Brain pericyte (primary cell): ENCODE measurements at regions not wholly inside any gene's neighbourhood (a gene's known extent, or its start where the extent isn't known, plus 50 kb on each side); places are given as distances from the start of the nearest gene placed in this dataset.
A peak's percentile ranks its signal among the peaks of the same experiment; 100 is the strongest.
"Not testable (repeated sequence)": the region's sequence is repeated elsewhere in the genome, so short reads cannot be mapped to it uniquely, and the experiment has no call there.

Experiments used
- DNase-seq: peaks from one replicate; pipeline ENCODE4 v3.0.0-alpha.2; 2012; ENCODE audit warnings: low read depth, low spot score

DNA sequence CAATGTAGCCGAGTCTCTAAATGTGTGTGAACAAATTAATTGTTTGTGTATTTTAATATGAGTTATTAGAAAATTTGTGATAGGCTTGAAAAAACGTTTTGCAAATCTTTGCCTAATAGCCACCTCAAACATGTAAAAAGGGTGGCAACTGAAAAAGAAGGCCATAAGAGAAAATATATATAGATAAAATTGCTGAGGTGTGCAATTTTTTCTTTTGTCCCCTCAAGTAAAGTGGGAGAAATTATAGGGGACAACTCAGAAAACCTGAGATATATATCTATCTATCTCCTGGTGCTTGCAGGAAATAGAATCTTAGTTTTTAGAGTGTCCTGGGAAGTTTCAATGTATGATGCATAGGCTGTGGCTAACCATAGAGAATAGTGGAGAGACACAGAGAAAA lies 201.4 kb upstream of the LRP1B start:
- DNase-seq = no peak

DNA sequence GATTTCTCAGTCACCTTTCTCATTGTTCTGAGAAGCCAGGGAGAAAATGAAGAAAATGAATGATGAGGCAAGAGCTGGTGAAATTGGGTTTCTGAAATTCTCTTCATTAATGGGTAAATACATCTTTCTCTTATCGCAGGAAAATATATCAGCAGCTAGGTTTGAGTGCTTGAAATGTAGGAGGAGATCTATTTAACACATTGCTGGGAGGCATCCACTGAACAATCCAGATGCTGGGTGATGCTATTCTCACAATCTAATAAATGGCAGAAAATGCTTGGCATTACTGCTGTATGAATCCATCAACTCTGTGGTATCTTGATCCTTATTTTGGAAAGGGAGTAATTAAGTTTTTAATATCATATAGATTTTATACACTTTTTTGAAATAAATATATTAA lies 199.6 kb upstream of the LRP1B start:
- DNase-seq = no peak

DNA sequence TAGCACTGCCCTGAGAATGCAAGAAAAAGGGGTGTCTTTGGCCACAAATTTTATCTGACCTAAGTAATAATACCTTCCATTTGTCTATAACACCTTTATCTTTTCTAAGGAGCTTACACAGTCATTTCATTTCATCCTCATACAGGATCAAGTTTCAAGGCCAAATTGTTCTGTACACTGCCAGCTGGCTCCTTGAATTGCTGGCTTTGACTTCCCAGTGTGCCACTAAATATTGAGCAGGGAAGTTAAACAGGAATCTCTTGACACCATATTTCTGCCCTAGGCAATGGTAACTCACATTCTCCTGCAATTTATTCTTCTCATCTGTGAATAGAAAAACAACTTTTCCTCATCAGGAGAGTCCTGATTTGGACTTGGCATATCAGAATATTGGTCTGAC lies 195.1 kb upstream of the LRP1B start:
- no peak for DNase-seq

DNA sequence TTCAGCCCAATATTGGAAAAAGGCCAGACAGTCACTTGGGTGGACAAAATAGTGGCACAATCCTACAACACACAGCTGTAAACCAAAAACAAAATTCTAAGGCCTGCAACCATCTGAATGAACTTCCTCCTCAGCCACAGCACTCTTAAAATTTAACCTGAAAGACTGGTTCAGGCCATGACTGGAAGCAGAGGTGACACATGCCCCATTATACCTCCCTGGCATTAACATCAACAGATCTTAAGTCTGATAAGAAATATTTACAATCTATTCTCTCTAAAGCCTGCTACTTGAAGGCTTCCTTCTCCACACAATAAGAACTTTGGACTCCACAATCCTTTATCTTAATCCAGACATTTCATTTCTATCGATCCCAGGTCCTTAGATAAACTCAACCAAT lies 192.4 kb upstream of the LRP1B start:
- DNase-seq = no peak

DNA sequence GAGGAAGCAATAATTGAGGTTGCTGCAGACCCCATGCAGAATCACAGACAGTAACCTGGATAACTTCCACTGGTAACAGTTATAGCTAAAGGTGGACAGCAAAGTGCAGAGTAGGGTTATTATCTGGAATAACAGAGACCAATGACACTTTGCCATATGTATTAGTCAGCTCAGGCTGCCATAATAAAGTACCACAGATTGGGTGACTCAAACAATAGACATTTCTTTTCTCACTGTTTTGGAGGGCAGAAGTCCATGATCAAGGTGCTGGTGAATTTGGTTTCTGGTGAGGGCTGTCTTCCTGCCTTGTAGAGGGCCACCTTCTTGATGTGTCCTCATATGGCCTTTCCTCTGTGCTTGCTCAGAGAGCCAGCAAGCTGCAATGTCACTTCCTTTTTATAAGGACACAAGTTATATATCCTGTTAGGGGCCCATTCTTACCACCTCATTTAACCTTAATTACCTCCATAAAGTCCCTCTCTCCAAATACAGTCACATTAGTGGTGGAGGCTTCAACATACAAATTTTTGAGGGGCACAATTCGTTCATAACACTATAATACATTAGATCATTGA lies 191.0 kb upstream of the LRP1B start:
- DNase-seq = no peak

DNA sequence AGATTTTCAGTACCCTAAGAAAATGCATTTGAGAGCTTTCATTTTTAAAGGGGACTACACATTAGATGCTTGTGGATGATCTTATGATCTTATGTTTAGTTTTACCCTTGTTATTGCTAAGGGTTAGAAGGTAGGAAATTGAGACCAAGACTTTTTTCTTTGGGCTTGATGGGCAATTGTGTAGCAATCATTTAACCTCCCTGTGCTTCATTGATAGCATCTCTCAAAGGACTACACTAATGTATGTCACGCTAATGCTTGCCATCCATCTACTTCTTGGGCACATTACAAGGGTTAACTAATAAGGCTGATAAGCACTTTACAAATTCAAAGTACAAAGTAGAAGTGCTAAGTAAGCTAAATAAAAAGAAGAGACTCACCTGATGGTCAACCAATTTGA lies 189.3 kb upstream of the LRP1B start:
- no peak for DNase-seq

DNA sequence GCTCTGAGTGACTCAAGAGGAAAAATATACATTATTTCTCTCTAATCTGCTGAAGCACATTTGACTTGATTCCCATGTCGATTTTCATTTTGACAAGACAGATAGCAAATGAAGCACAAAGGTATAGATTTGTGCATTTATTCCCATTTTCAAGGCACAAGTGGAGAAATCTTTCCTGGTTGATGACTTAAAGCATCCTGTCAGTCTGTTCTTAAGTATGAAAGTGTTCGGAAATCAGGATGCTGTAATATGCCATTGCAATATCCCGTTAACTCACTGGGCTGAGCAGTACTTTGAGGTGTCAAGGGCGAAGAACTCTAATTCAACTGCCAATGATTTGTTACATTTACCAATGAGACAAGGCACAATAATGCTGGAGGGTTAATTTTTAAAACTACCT lies 185.2 kb upstream of the LRP1B start:
- DNase-seq = no peak

DNA sequence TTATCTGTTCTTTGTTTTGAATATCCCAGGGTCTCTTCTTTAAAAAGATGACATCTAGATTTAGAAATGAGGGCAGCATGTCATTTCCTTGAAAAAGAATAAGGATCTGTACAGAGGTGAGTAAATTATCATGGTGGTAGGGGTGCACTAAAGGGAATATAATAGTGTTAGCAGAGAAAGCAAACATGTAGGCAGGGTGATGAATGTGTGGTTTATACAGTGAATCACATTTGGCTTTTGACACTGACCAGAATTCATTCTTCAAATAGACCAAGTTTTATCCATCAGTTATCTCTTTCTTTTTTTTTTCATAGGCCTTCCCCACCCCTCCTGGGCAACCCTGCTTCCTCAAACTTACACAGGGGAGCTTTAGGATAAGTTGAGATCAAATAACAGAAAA lies 184.5 kb upstream of the LRP1B start:
- DNase-seq = no peak

DNA sequence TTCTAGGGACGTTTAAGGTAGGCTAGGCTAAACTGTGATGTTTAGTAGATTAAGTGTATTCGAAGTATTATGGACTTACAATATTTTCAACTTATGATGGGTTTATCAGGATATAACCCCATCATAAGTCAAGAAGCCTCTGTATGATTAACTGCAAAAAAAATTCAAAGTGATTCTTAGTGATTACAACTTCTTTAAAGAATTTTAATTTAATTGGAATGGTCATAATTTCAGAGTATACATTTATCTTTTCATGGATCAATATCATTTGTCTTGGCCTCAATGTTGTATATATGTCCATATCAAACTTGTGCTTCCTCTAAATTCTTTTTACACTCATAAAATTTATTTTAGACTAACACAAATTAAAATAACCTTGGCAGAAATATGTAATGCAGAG lies 183.3 kb upstream of the LRP1B start:
- DNase-seq = no peak

DNA sequence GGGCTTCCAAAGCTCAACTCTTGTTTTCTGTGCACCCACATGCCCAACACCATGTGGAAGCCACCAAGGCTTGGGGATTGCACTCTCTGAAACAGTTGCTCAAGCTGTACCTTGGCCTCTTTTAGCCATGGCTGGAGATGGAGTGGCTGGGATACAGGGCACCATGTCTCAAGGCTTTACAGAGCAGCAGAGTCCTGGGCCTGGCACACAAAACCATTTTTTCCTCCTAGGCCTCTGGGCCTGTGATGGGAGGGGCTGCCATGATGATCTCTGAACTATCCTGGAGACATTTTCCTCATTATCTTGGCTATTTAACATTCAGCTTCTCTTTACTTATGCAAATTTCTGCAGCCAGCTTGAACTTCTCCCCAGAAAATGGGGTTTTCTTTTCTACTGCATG lies 179.7 kb upstream of the LRP1B start:
- no peak for DNase-seq

DNA sequence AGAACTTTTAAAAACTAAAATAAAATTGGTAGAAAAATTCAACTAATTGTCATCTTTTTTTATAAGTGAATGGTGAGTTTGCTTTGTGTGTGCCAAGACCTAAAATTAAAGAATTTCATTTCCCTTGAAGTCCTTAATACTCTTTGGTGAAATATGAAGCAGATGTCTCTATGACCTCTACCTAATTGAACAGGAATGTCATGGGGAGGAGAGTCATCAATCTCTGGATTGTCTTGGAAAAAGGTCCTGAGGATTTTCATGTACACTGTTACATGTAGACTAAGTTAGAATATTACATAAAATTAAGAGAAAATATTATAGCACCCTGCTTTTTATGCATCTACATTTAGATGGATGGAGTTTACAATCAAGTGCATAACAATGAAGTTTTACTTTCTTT lies 177.9 kb upstream of the LRP1B start:
- DNase-seq = no peak

DNA sequence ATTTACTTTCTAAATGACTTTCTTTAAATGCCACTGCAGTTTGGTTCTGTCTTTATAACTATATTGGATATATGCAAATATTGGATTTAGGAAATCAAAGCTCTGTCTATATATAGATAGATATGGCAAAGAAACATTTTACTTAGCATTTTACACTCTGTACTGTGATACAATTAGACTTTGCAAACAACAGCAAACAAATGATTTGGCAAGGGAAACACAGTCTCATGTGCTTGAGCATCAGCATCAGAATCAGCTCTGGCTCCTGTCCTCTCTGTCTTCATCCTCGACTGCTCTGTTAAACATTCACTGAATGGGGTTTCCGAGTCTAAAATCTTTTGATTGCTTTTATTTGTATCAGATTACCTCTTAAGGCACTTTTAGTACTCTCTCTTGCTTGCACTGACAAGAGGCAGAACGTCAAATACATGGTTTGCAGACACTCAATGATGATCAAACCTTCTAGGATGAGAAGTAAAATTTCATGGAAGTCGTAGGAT lies 176.8 kb upstream of the LRP1B start:
- no peak for DNase-seq

DNA sequence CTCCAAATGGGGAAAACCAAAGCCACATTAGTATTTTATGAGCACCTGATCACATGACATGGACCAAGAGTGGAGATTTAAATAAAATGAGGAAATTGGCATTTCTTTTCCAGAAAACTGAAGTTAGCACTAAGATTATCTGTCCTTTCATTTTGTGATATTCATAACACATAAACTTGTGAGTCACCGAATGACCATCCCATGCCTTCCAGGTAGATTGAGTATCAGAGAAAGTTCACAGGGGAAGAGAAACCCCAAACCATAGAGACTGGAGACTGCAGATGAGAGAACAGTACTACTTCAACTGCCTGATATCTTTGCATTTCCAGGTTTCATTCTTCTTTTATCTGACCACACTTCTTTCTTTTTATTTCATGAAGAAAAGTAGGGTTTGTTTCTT lies 176.3 kb upstream of the LRP1B start:
- DNase-seq = no peak

DNA sequence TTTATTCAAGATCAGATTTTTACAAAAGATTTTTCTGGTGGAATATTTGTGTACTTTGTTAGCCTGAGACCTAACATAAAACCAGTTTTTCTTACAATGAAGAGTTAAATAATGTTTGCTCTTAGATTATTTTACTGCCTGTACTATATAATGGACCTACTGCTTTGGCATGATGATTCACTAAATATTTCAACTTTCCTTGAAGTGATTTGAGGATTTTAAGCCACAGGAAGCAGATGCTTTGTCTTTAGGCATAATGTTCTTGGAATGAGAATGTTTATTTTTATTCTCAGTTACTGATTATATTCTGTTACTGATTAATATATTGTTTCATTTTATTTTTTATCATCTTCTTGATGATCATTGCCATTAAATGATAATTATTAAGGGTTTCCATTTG lies 175.3 kb upstream of the LRP1B start:
- no peak for DNase-seq

DNA sequence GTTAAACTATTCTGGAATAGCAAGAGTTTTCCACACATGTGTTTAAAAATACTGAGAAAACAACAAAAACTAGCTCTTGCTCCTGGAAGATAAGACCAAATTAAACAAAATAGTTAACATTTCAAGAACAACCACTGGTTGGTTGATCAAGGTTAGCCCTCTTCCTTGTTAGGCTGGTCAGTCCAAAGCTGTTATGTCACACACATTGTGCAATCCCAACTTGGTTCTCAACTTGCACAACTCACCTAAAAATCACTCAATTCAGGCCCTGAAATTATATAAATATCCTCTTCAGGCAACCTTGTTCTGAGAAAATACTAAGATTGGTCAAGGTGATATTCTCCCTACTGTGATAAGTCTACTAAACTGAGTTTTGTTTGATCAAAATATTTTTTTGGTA lies 169.7 kb upstream of the LRP1B start:
- no peak for DNase-seq

DNA sequence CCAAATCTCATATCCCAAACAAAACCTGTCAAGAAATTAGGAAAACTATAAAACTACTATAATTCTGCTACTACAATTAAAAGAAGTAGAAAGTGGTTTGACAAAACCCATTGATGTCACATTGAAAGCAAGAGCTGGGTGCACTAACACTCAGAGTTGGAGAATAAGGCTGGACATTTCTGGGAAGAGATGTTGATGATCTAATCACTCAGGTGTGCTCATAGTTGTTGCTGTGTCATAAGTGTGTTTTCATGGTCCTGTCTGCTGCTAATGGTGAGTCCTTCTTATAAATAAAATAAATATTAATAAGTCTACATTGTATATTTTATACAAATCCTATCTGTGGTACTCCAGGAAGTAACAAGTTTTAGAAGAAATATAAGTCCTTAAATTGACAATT lies 168.2 kb upstream of the LRP1B start:
- no peak for DNase-seq

DNA sequence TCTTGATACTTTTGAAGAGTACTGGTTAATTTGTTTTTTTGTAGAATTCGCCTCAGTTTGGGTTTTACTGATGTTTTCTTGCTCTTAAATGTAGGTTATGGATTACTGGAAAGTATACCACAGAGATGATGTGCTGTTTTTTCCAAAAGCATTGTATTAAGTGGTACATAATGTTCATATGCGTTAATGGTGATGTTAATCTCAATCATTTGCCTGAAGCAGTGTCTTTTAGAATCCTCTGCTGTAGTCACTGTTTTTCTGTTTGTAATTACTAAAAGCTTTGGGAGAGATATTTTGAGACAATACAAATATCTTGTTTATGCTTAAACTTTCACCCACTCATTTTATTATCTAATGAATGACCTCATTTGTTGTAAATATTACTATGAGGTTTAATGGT lies 163.4 kb upstream of the LRP1B start:
- DNase-seq = no peak

DNA sequence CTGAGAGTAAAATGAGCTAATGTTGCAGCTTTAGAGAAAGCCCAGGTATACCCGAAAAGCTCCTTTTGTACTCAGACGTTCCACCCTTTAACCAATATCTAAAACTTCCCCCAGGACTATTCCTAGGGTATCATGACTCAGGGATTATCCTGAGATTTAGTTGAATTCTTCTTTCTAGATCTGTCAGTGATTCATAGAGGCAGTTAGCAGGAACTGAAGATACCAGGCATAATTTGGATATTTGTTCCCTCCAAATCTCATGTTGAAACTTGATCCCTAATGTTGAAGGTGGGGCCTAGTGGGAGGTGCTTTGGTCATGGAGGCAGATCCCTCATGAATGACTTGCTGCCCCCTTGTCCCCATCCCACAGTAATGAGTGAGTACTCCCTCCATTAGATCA lies 161.2 kb upstream of the LRP1B start:
- no peak for DNase-seq

DNA sequence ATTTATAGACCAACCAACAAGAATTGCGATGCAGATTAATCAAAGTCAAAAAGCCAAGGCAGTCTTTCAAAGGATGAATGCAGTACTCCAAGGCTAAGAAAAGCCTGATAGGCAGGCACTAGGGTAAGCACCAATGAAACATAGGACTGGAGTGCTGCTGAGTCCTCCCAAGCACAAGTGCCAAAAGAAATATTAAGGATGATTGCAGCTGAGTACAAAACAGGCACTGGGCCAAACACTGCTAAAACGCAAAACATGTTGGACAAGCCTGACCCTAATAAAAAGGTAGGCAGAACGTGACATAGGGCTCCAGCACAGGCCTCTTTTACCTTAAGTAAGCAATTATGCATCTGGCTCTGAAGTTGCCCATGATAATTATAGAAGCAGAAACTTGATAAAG lies 160.1 kb upstream of the LRP1B start:
- peak; percentile 24 for DNase-seq

DNA sequence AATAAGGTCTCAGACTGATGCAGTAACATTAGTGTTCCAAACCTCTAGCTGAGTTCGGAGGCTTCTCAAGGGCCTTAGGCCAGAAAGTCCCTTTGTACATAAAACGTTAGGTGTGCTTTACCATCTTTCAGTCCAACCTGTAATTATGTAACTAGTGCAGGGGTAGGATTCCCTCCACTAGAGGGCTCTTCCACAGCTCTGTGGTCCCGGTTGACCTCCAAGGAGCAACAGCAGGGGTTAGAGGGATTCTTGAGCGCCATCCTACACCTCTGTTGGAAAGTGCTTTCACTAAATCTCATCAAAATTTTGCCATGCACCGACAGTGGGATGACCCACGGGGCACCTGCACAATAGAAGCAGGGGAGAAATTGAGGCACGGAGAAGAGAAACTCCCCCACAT lies 155.8 kb upstream of the LRP1B start:
- DNase-seq = no peak

DNA sequence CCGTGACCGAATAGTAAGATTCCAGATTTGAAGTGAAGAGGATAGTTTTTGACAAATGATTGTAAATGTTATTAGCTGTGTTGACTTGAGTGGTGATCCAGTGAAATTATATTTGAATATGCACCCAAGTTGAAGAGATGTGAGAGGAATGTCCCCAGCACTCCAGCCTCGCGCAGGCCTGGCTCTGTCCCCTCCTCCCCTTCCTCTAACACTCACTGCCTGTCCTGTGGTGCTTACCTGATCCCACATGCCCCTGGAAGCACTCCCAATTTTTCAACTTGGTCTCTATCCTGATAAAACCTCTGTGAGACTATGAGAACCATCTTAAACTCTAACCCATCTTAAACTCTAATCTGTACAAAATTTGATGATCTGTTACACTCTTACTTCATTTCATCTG lies 154.7 kb upstream of the LRP1B start:
- no peak for DNase-seq

DNA sequence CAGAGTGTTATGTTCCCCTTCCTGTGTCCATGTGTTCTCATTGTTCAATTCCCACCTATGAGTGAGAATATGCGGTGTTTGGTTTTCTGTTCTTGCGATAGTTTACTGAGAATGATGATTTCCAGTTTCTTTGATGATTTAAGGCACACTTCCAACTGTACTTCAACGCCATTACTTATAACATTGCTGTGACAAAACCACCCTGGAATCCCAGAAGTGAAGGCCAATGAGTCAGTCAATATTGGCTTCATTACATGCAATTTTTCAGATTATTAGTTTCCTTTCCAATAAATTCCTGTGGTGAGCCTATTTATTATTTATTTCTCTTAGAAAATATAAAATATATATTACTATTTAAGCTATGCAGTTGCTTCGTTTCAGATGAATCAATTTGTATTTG lies 153.5 kb upstream of the LRP1B start:
- not testable (repeated sequence) for DNase-seq

DNA sequence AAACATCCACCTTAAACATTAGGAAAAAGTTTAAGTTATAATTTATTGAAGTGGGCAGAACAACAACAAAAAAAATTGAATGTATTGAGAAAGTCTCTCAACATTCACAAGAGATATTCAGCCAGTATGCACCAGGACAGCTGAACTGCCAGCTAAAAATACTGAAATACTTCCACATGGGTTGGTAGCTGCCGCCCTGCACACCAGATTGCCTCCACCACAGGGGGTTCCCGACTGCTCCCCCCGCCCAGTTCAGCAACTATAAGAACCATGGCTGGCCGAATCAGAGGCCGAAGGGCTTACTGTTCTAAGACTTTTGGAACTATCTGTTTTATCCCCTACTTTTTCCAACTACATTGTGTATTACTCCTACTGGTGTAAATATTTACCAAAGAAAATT lies 150.0 kb upstream of the LRP1B start:
- DNase-seq = no peak

DNA sequence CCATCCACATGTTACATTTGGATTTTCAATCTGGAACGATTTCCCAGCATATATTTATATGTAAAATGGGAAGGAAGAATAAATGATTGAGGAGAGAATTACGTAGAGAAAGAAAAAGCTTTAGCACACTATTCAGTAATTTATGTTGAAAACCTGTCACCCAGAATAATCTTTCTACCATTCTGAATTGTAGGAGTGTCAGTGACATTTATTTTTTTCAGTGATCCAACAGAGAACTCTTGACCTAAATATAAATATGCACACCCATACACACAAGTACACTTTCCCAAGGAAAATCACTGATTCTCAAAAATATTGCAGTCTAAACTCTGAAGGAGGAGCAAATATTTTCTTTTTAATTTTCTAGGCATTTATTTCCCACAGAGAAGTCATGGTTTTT lies 140.2 kb upstream of the LRP1B start:
- no peak for DNase-seq

DNA sequence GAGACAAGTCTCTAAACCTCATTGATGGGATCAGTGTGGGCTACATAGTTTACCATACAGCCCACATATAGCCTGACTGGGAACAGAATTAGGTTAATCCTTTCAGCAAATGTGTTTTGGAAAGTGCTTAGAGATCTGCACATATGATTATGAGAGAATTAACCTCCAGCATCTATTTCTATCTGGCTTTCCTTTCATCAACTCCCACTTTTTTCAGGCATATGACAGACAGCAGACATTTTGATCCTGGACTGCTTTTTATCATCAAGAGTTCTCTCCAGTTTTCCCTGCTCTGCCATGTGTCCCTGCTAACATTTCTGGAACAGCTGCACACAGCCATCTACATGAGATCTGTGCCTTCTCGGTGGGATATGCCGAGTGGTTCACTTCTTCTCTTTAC lies 139.5 kb upstream of the LRP1B start:
- no peak for DNase-seq
